GM23338 (cell line): ENCODE measurements at regions not wholly inside any gene's neighbourhood (a gene's known extent, or its start where the extent isn't known, plus 50 kb on each side); places are given as distances from the start of the nearest gene placed in this dataset.

Source experiments
- ATAC-seq: fragments of 200-7000 bp; cut with Tn5 transposase; 3 replicates; pipeline ENCODE4 v1.9.1; 2020
- DNase-seq: peaks from one replicate; pipeline ENCODE4 v3.0.0-alpha.2; 2015; ENCODE audit warnings: low spot score
- H2AFZ ChIP-seq: fragments of 200-600 bp; sonication (generic); 2 replicates; pipeline ENCODE4 v1.8.0; 2016; ENCODE audit warnings: antibody characterized with exemption, mild to moderate bottlenecking, moderate library complexity
- H3F3A ChIP-seq: fragments of 200-600 bp; sonication (generic); replicated peaks from 2 replicates; pipeline ENCODE4 v1.8.0; 2017; ENCODE audit warnings: antibody characterized with exemption, mixed run types, low read depth
- H3K27ac ChIP-seq: fragments of 200-600 bp; sonication (generic); 2 replicates; pipeline ENCODE4 v1.6.1; 2016; ENCODE audit warnings: low read depth
- H3K27me3 ChIP-seq: fragments of 200-600 bp; sonication (generic); 2 replicates; pipeline ENCODE4 v1.8.0; 2016; ENCODE audit warnings: mild to moderate bottlenecking, mixed run types, moderate library complexity; ENCODE audit not compliant: insufficient read depth
- H3K36me3 ChIP-seq: fragments of 200-600 bp; sonication (generic); 2 replicates; pipeline ENCODE4 v1.8.0; 2016; ENCODE audit warnings: mild to moderate bottlenecking; ENCODE audit not compliant: insufficient read depth
- H3K4me1 ChIP-seq: fragments of 200-600 bp; sonication (generic); 2 replicates; pipeline ENCODE4 v1.8.0; 2016; ENCODE audit warnings: mild to moderate bottlenecking, moderate library complexity; ENCODE audit not compliant: insufficient read depth
- H3K4me2 ChIP-seq: fragments of 200-600 bp; sonication (generic); 2 replicates; pipeline ENCODE4 v1.7.1; 2017; ENCODE audit warnings: mixed run types
- H3K4me3 ChIP-seq: fragments of 200-600 bp; sonication (generic); 2 replicates; pipeline ENCODE4 v1.6.1; 2016; ENCODE audit warnings: mixed run types
- H3K79me2 ChIP-seq: fragments of 200-600 bp; sonication (generic); replicated peaks from 2 replicates; pipeline ENCODE4 v1.8.0; 2017; ENCODE audit warnings: mild to moderate bottlenecking; ENCODE audit not compliant: insufficient read depth
- H3K9me2 ChIP-seq: fragments of 200-600 bp; sonication (generic); 2 replicates; pipeline ENCODE4 v1.8.0; 2017; ENCODE audit not compliant: insufficient read depth
- H4K20me1 ChIP-seq: fragments of 200-600 bp; sonication (generic); replicated peaks from 2 replicates; pipeline ENCODE4 v1.8.0; 2017; ENCODE audit warnings: mild to moderate bottlenecking; ENCODE audit not compliant: insufficient read depth
- H3K27ac Mint-ChIP-seq: 2 replicates; pipeline ENCODE4 v1.8.0; 2020; ENCODE audit warnings: inconsistent platforms, mild to moderate bottlenecking, moderate library complexity, mixed read lengths
- H3K27me3 Mint-ChIP-seq: 3 replicates; pipeline ENCODE4 v1.8.0; 2022; ENCODE audit warnings: low read depth, mild to moderate bottlenecking, moderate library complexity, mixed read lengths, inconsistent platforms; ENCODE audit not compliant: insufficient read depth, poor library complexity
- H3K36me3 Mint-ChIP-seq: 3 replicates; pipeline ENCODE4 v1.8.0; 2021; ENCODE audit warnings: low read depth, mild to moderate bottlenecking, inconsistent platforms, moderate library complexity, mixed read lengths
- H3K4me1 Mint-ChIP-seq: 3 replicates; pipeline ENCODE4 v1.8.0; 2020; ENCODE audit warnings: mild to moderate bottlenecking, inconsistent platforms, mixed read lengths
- H3K4me3 Mint-ChIP-seq: 3 replicates; pipeline ENCODE4 v1.8.0; 2021; ENCODE audit warnings: moderate library complexity, mild to moderate bottlenecking, inconsistent platforms, mixed read lengths
- H3K9me3 Mint-ChIP-seq: 3 replicates; pipeline ENCODE4 v1.8.0; 2020; ENCODE audit warnings: moderate library complexity, mild to moderate bottlenecking, inconsistent platforms, mixed read lengths
- CREB1 ChIP-seq: fragments of 250-450 bp; sonication (Bioruptor Pico); IDR thresholded peaks from 2 replicates; pipeline ENCODE4 v1.5.0; 2020; ENCODE audit warnings: low read depth, mild to moderate bottlenecking, moderate library complexity
- CTCF ChIP-seq, 2 experiments: fragments of 200-600 bp in 1 of 2; sonication (generic) in 1 of 2; conservative IDR thresholded peaks; 2 replicates each; pipeline versions ENCODE4 v1.5.1 to v1.6.1; 2016 to 2017; ENCODE audit warnings: antibody characterized with exemption in 2 of 2, low read depth in 2 of 2, mild to moderate bottlenecking in 2 of 2, moderate library complexity in 1 of 2
- ETS1 ChIP-seq: IDR thresholded peaks from 2 replicates; pipeline ENCODE4 v1.6.1; 2016; ENCODE audit warnings: antibody characterized with exemption
- EZH2 ChIP-seq: fragments of 200-600 bp; sonication (generic); IDR thresholded peaks from one replicate; pipeline ENCODE4 v1.8.0; 2017; ENCODE audit warnings: antibody characterized with exemption, mild to moderate bottlenecking, low read depth; ENCODE audit not compliant: unreplicated experiment
- EZH2phosphoT487 ChIP-seq: fragments of 200-600 bp; sonication (generic); IDR thresholded peaks from one replicate; pipeline ENCODE4 v1.8.1; 2018; ENCODE audit warnings: antibody characterized with exemption; ENCODE audit not compliant: unreplicated experiment
- JUNB ChIP-seq: IDR thresholded peaks from one replicate; pipeline ENCODE4 v1.6.1; 2016; ENCODE audit warnings: antibody characterized with exemption; ENCODE audit not compliant: unreplicated experiment
- NANOG ChIP-seq: IDR thresholded peaks from 2 replicates; pipeline ENCODE4 v1.6.1; 2016; ENCODE audit warnings: antibody characterized with exemption, borderline replicate concordance
- POLR2AphosphoS5 ChIP-seq: IDR thresholded peaks from 2 replicates; pipeline ENCODE4 v1.6.1; 2016; ENCODE audit warnings: antibody characterized with exemption, low read depth
- REST ChIP-seq: IDR thresholded peaks from one replicate; pipeline ENCODE4 v1.6.1; 2018; ENCODE audit warnings: antibody characterized with exemption; ENCODE audit not compliant: unreplicated experiment
- STAT1 ChIP-seq: IDR thresholded peaks from one replicate; pipeline ENCODE4 v1.6.1; 2016; ENCODE audit warnings: antibody characterized with exemption; ENCODE audit not compliant: unreplicated experiment
- ZNF114 ChIP-seq: fragments of 250-450 bp; sonication (Bioruptor Pico); IDR thresholded peaks from 2 replicates; pipeline ENCODE4 v1.5.0; 2020; ENCODE audit warnings: mild to moderate bottlenecking, moderate library complexity
- ZNF331 ChIP-seq: fragments of 250-450 bp; sonication (Bioruptor Pico); IDR thresholded peaks from 2 replicates; pipeline ENCODE4 v1.5.0; 2020; ENCODE audit warnings: low read depth, mild to moderate bottlenecking, moderate library complexity
- ZNF462 ChIP-seq: fragments of 250-450 bp; sonication (Bioruptor Pico); IDR thresholded peaks from 2 replicates; pipeline ENCODE4 v1.5.0; 2020; ENCODE audit warnings: mild to moderate bottlenecking, moderate library complexity

GRCh38 chr15:31503758-31504461, 177.3 kb downstream of the KLF13 start:
- H3K27me3 ChIP-seq: no peaks in the 10 kb centered on the region
- ATAC-seq: no peak
- no peak overlapping the region for H3K4me3 ChIP-seq
- H3K79me2 ChIP-seq: no peaks in the 10 kb centered on the region
- peaks cover 2% of the 10 kb centered on the region; the same call in 2 of the 3 replicates for H3K4me1 Mint-ChIP-seq
- H3K27me3 Mint-ChIP-seq: peaks cover 5% of the 10 kb centered on the region
- no peak for DNase-seq
- H3K4me3 Mint-ChIP-seq: no peak overlapping the region
- no peak overlapping the region for H3K27ac Mint-ChIP-seq
- no peaks in the 10 kb centered on the region for H4K20me1 ChIP-seq
- no peaks in the 10 kb centered on the region for H3K36me3 ChIP-seq
- H3K9me3 Mint-ChIP-seq: peaks cover 2% of the 10 kb centered on the region; the same call in 1 of the 3 replicates
- H3K4me2 ChIP-seq: no peak overlapping the region
- no peaks in the 10 kb centered on the region for H3K9me2 ChIP-seq
- no peak overlapping the region for H3K27ac ChIP-seq
- no peaks in the 10 kb centered on the region; the same call in 2 of the 3 replicates for H3K36me3 Mint-ChIP-seq
- no peaks in the 10 kb centered on the region for H3K4me1 ChIP-seq
- no peak for TF ChIP-seq CTCF (conservative IDR thresholded peaks at IDR 0.05; ENCODE audit: low read depth in 2 of 2)
- no peak for TF ChIP-seq REST
- no peak for TF ChIP-seq ZNF462 (CRISPR knock-in tag)
- no peak for TF ChIP-seq EZH2
- no peak for TF ChIP-seq JUNB
- no peak for TF ChIP-seq ZNF331 (CRISPR knock-in tag)
- no peak for TF ChIP-seq STAT1
- no peak for TF ChIP-seq CREB1
- TF ChIP-seq ZNF114 (CRISPR knock-in tag): no peak
- no peak for TF ChIP-seq EZH2phosphoT487
- no peak for TF ChIP-seq POLR2AphosphoS5
- no peak for TF ChIP-seq NANOG
- no peak for TF ChIP-seq ETS1
- H2AFZ ChIP-seq: no peak overlapping the region
- H3F3A ChIP-seq: no peaks in the 10 kb centered on the region
